Keratinocyte (primary cell): ENCODE measurements at regions not wholly inside any gene's neighbourhood (a gene's known extent, or its start where the extent isn't known, plus 50 kb on each side); places are given as distances from the start of the nearest gene placed in this dataset.

Source experiments
- CTCF ChIP-seq, 3 experiments: IDR thresholded peaks in 1 of 3; conservative IDR thresholded peaks in 1 of 3; optimal IDR thresholded peaks in 1 of 3; 2 replicates in 2 of 3; 3 replicates in 1 of 3; pipeline versions ENCODE3 to v1.5.1; 2011; ENCODE audit warnings: low read length in 3 of 3, mild to moderate bottlenecking in 3 of 3, moderate library complexity in 2 of 3, control low read depth in 1 of 3, inconsistent platforms in 1 of 3; ENCODE audit not compliant: insufficient read depth in 2 of 3; ENCODE audit errors: extremely low read depth in 1 of 3
- EZH2 ChIP-seq: IDR thresholded peaks from one replicate; pipeline ENCODE4 v1.6.1; 2012; ENCODE audit warnings: inconsistent platforms, mild to moderate bottlenecking, low read length, moderate library complexity

GRCh38 chr3:152203652-152204051 lies 65.1 kb upstream of the MBNL1 start:
- TF ChIP-seq EZH2 = no peak
- TF ChIP-seq CTCF (optimal IDR thresholded peaks at IDR 0.05 in 1 of 3, IDR thresholded peaks at IDR 0.05 in 1 of 3, conservative IDR thresholded peaks at IDR 0.05 in 1 of 3; ENCODE audit: extremely low read depth in 1 of 3, insufficient read depth in 2 of 3, low read length in 3 of 3) = no peak
